Spleen (tissue), 7 donors: ENCODE measurements at regions not wholly inside any gene's neighbourhood (a gene's known extent, or its start where the extent isn't known, plus 50 kb on each side); places are given as distances from the start of the nearest gene placed in this dataset.

ENCODE experiments used
- POLR2AphosphoS5 ChIP-seq, 3 donors: sonication (generic); formaldehyde crosslinking; IDR thresholded peaks; one replicate each; pipeline ENCODE4 v1.5.1; 2017; ENCODE audit warnings: antibody characterized with exemption in 3 of 3
- TF ChIP-seq, protein P1 (sequence below), 11 experiments: fragments of 200-600 bp in 7 of 11; fragments of 450-650 bp in 4 of 11; sonication (generic) in 4 of 11; IDR thresholded peaks in 8 of 11; conservative IDR thresholded peaks in 3 of 11; 1 replicate in 7 of 11; 2 replicates in 4 of 11; pipeline versions ENCODE4 v1.4.0 to v1.8.0; 2016 to 2021; ENCODE audit warnings: antibody characterized with exemption in 11 of 11, inconsistent platforms in 4 of 11, mild to moderate bottlenecking in 1 of 11
- donor health status: DM: no; HTN: no; CAD: no; lungs with moderate emphysema.
- donor health status: DM: no; HTN: no; CAD: no.
- donor health status: DM: no; HTN: no; CAD: no.

DNA sequence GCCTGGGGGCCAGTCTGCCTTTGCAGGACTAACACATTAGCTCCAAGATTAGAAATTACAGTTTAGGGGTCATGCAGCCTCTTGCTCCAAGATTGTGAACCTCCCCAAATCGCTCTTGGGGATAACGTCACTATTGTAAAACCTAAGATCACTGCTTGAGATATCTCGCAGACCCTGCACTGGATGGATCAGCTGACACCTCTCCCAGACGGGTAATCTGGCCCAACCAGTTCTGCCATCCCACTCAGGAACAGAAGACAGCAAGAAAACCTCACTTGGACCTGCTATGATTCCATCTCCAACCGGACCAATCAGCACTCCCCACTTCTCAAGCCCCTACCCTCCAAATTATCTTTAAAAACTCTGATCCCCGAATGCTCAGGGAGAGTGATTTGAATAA is 431.2 kb downstream of the GPM6A start:
- TF ChIP-seq, protein P1, sequence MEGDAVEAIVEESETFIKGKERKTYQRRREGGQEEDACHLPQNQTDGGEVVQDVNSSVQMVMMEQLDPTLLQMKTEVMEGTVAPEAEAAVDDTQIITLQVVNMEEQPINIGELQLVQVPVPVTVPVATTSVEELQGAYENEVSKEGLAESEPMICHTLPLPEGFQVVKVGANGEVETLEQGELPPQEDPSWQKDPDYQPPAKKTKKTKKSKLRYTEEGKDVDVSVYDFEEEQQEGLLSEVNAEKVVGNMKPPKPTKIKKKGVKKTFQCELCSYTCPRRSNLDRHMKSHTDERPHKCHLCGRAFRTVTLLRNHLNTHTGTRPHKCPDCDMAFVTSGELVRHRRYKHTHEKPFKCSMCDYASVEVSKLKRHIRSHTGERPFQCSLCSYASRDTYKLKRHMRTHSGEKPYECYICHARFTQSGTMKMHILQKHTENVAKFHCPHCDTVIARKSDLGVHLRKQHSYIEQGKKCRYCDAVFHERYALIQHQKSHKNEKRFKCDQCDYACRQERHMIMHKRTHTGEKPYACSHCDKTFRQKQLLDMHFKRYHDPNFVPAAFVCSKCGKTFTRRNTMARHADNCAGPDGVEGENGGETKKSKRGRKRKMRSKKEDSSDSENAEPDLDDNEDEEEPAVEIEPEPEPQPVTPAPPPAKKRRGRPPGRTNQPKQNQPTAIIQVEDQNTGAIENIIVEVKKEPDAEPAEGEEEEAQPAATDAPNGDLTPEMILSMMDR (IDR thresholded peaks at IDR 0.05 in 8 of 11, conservative IDR thresholded peaks at IDR 0.05 in 3 of 11), result no peak
- no peak for TF ChIP-seq POLR2AphosphoS5 (IDR thresholded peaks at IDR 0.05)
